Activated CD4-positive, alpha-beta T cell treated with anti-CD3 and anti-CD28 coated beads, Interleukin-2, Interleukin-4, amounts not matched to agents 100 ng/mL and 50 ng/mL, durations not matched to agents 16 hours and 8 hours (primary cell): ENCODE measurements at regions not wholly inside any gene's neighbourhood (a gene's known extent, or its start where the extent isn't known, plus 50 kb on each side); places are given as distances from the start of the nearest gene placed in this dataset.

Source experiments
- DNase-seq: peaks from one replicate; pipeline ENCODE4 v3.0.0-alpha.2; 2020; ENCODE audit warnings: low spot score

DNA sequence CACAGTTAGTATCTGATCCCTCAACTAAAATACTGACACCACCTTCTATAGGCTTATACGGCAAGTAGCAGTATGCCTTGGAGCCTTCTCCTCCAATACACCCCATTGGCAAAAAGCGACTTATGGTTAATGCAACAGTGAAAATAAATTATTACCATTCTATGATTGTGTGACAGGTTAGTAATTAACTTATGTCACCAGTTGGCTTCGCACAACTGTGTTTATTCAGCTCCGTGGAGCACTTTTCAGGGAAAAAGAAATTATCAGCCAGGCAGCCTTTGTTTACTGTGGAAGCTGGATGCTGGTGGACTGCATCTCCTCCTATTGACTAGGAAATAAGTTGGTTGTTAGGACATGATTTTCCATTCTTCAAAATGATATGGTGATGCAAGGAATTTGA is 833.8 kb upstream of the RBFOX1 start:
- DNase-seq: no peak

- no peak for DNase-seq
Observed at GRCh38 chr16:6496996-6497395, 835.6 kb upstream of the RBFOX1 start.

GRCh38 chr16:6495486-6496210 is 837.0 kb upstream of the RBFOX1 start:
- no peak for DNase-seq

GRCh38 chr16:6494716-6495115 is 837.9 kb upstream of the RBFOX1 start:
- no peak for DNase-seq

DNA sequence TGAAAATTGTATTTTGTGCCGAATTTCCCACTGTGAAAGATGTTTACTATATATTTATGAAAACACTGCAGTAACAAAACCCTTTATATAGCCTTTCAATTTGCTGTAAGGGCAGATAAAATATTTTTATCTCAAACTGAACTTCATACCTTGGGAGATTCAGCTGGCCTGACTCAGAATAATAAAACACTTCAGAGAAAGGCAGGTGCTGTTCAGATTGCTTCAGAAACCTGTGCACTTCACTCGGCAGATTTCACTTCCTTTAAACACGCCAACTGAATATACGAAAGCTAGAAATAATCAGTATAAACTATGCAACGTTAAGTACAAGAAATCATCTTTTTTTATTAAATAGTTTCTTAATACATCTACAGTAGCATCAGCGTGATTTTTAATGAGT is 839.1 kb upstream of the RBFOX1 start:
- no peak for DNase-seq

DNA sequence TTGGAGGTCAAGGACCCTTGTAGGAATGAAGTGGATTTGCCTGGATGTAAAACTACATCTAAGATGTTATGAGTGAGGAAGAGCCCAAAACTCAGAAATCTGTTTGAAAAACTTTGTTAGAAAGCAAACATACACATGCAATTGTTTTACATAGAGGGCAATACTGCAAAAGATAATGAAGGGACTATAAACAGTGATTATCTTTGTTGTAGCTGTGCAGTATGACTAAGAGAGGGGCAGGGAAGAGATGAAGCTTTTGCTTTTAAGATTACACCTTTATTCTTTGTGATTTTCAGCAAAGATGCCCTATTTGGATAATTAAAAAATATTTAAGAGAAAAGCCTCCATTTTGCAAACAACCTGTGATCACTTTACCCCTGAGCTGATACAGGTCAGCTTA is 839.9 kb upstream of the RBFOX1 start:
- DNase-seq: no peak

DNA sequence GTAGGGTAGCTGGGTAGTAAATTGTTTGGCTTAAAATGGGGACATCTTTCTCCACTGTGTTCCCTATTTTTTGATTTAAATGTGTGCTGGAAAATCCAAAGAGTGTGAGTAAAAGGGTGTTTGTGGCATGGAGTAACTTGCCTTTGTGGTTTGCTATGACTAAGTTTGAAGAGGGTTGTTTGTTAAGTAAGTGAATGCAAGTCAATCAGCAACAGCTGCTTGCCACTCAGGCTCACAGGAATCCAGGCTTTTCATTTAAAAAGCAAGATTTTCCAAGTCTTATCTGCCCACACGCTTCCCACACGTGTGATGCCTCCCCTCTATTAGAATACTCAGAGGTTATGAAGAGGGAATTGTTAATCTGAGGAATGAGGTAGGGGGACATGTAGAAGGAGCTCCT is 847.7 kb upstream of the RBFOX1 start:
- DNase-seq: no peak

DNA sequence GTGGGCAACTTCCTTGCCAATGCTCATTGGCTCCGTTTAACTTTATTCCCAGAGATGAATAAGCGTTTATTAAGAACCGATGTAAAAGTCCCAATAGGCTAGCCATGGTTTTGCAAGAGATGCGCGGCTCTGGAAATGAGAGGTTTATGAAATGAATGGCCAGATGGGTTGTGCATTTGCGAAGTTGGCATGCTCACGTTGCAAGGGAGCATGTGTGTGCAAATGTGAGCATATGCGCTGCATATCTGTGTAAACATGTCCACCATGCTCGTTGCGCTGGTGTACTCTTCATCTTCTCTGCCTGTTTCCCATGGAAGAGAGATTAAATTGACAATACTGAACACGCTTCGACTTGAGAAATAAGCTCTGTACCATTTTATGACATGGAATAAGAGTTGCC is 848.6 kb upstream of the RBFOX1 start:
- no peak for DNase-seq

DNA sequence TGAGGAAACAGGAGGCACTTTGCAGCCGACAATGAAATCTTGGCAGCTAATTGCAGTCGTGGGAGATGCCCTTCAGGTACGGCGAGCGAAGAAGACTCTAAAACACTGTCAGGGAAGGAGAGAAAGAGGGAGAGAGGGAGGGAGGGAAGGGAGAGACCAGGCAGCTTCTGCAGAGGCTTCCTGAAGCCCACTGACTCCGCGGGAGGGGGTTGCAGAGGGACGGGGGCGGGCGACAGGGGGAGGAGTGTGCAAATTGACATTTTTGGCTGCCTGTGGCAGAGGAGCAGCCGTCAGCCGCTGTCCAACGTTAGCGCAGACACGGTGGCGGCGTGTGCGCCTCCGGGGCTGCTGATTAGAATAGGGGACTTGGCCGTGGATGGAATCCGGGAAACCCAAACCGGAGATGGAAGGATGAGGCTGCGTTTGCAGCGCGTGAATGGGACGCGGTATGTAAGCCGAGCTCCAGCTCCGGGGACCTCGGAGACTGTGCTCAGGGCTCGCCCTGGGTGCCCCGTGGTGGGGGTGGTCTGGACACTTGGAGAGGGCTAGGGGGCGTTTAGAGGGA is 849.1 kb upstream of the RBFOX1 start:
- DNase-seq: no peak

GRCh38 chr16:6482696-6483468 is 849.8 kb upstream of the RBFOX1 start:
- DNase-seq: no peak

GRCh38 chr16:6481894-6482293 is 850.8 kb upstream of the RBFOX1 start:
- no peak for DNase-seq

DNA sequence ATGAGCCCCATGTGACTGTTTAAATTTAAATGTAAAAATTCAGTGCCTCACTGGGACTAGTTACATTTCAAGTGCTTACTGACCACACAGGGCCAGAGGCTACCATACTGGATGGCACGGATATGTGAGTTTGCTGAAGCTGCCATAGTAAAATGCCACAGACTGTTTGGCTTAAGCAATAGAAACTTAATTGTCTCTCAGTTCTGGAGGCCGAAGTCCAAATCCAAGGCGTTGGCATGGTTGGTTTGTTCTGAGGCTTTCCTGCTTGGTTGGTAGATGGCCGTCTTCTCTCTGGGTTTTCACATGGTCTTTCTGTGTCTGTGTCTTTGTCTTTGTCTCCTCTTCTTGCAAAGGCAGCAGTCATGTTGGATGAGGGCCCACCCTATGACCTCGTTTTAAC is 878.9 kb upstream of the RBFOX1 start:
- no peak for DNase-seq

- DNase-seq: no peak
Observed at GRCh38 chr16:6447021-6447790, 885.4 kb upstream of the RBFOX1 start.

GRCh38 chr16:6446370-6446769 is 886.3 kb upstream of the RBFOX1 start:
- DNase-seq: no peak

DNA sequence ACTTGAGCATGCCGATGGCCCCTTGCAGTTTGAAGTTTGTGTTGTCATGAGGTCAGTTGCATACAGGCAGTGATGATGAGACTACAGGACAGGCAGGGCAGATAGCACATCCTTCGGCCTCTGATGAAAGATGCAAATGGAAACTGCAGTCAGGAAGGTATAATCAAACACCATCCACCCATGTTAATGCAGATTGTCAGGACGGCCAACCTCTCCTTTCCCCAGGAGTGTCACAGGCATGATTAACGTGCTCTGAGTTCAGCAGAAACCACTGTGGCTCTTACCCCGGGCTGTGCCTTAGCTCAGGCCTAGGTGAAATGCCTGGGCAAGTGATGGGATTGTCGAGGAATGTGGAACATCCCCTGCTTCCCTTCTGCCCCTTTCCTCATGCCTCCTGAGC is 893.5 kb upstream of the RBFOX1 start:
- DNase-seq: no peak

- no peak for DNase-seq
Observed at GRCh38 chr16:6428861-6429260, 903.8 kb upstream of the RBFOX1 start.

- no peak for DNase-seq
Observed at GRCh38 chr16:6427621-6428020, 905.0 kb upstream of the RBFOX1 start.

- DNase-seq: no peak
Observed at GRCh38 chr16:6407596-6407995, 925.0 kb upstream of the RBFOX1 start.

DNA sequence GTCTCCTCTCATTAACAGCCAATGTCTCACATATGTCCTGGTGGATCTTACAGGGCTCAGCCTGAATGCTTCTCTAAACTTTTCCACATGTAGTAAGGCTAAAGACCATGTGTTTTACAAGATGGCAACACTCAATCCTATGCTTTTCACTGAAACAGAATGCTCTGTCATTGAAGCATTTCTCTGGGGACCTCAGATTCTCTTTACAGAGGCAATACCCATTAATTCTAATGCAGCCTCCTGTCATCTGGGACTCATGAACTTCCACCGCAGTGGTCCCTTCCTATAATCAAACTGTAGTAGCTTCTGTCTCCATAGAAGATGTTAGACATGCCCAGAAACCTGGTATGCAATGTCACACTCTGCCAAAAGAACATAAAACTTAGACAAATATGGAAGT is 926.6 kb upstream of the RBFOX1 start:
- no peak for DNase-seq

- DNase-seq: no peak
Observed at GRCh38 chr16:6382924-6383459, 949.7 kb upstream of the RBFOX1 start.

- DNase-seq: no peak
Observed at GRCh38 chr16:6381896-6382295, 950.7 kb upstream of the RBFOX1 start.

DNA sequence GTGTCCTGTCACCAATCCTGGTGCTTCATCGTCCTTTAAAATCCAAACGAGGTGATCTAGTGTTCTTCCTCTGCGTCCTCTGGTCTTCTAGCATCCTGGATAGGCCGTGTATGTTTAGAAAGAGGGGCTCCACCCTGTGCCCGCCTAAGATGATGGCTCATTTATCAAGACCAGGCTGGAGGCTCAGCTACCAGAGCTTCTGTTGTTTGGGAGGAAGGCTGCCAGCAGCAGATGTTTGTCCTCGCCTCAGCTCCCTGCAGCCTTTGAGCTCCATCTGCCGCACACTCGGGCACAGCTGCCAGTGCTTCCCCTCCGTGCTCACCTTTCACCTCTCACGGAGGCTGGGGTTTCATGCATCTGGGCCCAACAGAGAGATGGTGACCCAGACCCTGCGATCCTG is 954.7 kb upstream of the RBFOX1 start:
- no peak for DNase-seq
